Thoracic aorta (tissue), 2 donors: ENCODE measurements at regions not wholly inside any gene's neighbourhood (a gene's known extent, or its start where the extent isn't known, plus 50 kb on each side); places are given as distances from the start of the nearest gene placed in this dataset.

Experiments used
- ATAC-seq: fragments of 150-250 bp; one replicate; pipeline ENCODE4 v1.8.0; 2017; ENCODE audit warnings: low read depth; ENCODE audit not compliant: insufficient number of reproducible peaks, low FRiP score
- DNase-seq: peaks from one replicate; pipeline ENCODE4 v3.0.0-alpha.2; 2020; ENCODE audit warnings: low spot score
- H3K27ac ChIP-seq, 2 donors: fragments of 200-600 bp; sonication (generic); 1 replicate in 1 of 2; 2 replicates in 1 of 2; pipeline ENCODE4 v1.5.1; 2016; ENCODE audit warnings: mild to moderate bottlenecking in 2 of 2, moderate library complexity in 2 of 2
- H3K27me3 ChIP-seq: fragments of 200-600 bp; sonication (generic); replicated peaks from 2 replicates; pipeline ENCODE4 v1.6.0; 2016; ENCODE audit warnings: mild to moderate bottlenecking; ENCODE audit not compliant: insufficient read depth
- H3K36me3 ChIP-seq: fragments of 200-600 bp; sonication (generic); one replicate; pipeline ENCODE4 v1.5.1; 2016
- H3K4me1 ChIP-seq, 2 donors: fragments of 200-600 bp; sonication (generic); 1 replicate in 1 of 2; 2 replicates in 1 of 2; pipeline versions ENCODE4 v1.5.1 to v1.6.0; 2016; ENCODE audit warnings: low read depth in 2 of 2, mild to moderate bottlenecking in 1 of 2; ENCODE audit not compliant: control insufficient read depth in 1 of 2
- H3K4me3 ChIP-seq: fragments of 200-600 bp; sonication (generic); 2 replicates; pipeline ENCODE4 v1.5.1; 2016; ENCODE audit warnings: mild to moderate bottlenecking
- H3K9me3 ChIP-seq: fragments of 200-600 bp; sonication (generic); 2 replicates; pipeline ENCODE4 v1.5.1; 2016
- TF ChIP-seq, protein P1 (sequence below): fragments of 200-600 bp; sonication (generic); IDR thresholded peaks from one replicate; pipeline ENCODE4 v1.5.1; 2019; ENCODE audit warnings: antibody characterized with exemption

- Histone ChIP-seq H3K4me1 (no peaks in the 10 kb centered on the region), H3K9me3 (no peaks in the 10 kb centered on the region), H3K36me3 (no peaks in the 10 kb centered on the region), H3K27ac (no peak overlapping the region), H3K4me3 (no peak overlapping the region), H3K27me3 (no peaks in the 10 kb centered on the region)
- TF ChIP-seq, protein P1, sequence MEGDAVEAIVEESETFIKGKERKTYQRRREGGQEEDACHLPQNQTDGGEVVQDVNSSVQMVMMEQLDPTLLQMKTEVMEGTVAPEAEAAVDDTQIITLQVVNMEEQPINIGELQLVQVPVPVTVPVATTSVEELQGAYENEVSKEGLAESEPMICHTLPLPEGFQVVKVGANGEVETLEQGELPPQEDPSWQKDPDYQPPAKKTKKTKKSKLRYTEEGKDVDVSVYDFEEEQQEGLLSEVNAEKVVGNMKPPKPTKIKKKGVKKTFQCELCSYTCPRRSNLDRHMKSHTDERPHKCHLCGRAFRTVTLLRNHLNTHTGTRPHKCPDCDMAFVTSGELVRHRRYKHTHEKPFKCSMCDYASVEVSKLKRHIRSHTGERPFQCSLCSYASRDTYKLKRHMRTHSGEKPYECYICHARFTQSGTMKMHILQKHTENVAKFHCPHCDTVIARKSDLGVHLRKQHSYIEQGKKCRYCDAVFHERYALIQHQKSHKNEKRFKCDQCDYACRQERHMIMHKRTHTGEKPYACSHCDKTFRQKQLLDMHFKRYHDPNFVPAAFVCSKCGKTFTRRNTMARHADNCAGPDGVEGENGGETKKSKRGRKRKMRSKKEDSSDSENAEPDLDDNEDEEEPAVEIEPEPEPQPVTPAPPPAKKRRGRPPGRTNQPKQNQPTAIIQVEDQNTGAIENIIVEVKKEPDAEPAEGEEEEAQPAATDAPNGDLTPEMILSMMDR: no peak
- DNase-seq (no peak), ATAC-seq (no peak)
These were observed 222.3 kb downstream of the KIF20B start for GRCh38 chr10:89923661-89924060.

GRCh38 chr10:89924261-89924660, 222.9 kb downstream of the KIF20B start:
- Histone ChIP-seq H3K27me3 (no peaks in the 10 kb centered on the region), H3K4me1 (no peaks in the 10 kb centered on the region), H3K36me3 (no peaks in the 10 kb centered on the region), H3K9me3 (no peaks in the 10 kb centered on the region), H3K27ac (no peak overlapping the region), H3K4me3 (no peak overlapping the region)
- DNase-seq (no peak), ATAC-seq (no peak)
- TF ChIP-seq, protein P1: no peak

GRCh38 chr10:89926736-89927135, 225.3 kb downstream of the KIF20B start:
- H3K36me3 ChIP-seq: no peaks in the 10 kb centered on the region
- TF ChIP-seq, protein P1: no peak
- no peaks in the 10 kb centered on the region for H3K27me3 ChIP-seq

GRCh38 chr10:89929282-89930026, 228.1 kb downstream of the KIF20B start:
- no peaks in the 10 kb centered on the region for H3K9me3 ChIP-seq
- no peak overlapping the region for H3K27ac ChIP-seq
- no peaks in the 10 kb centered on the region for H3K27me3 ChIP-seq
- DNase-seq (no peak), ATAC-seq (no peak)
- H3K4me1 ChIP-seq: no peaks in the 10 kb centered on the region
- TF ChIP-seq, protein P1: no peak
- H3K36me3 ChIP-seq: no peaks in the 10 kb centered on the region
- H3K4me3 ChIP-seq: no peak overlapping the region

More at GRCh38 chr10:89926736-89927135, 225.3 kb downstream of the KIF20B start:
- Histone ChIP-seq H3K4me1 (no peaks in the 10 kb centered on the region), H3K4me3 (no peak overlapping the region), H3K9me3 (no peaks in the 10 kb centered on the region), H3K27ac (no peak overlapping the region)
- DNase-seq (no peak), ATAC-seq (no peak)

- Histone ChIP-seq H3K27ac (no peak overlapping the region), H3K4me3 (no peak overlapping the region), H3K36me3 (no peaks in the 10 kb centered on the region), H3K27me3 (no peaks in the 10 kb centered on the region), H3K9me3 (no peaks in the 10 kb centered on the region), H3K4me1 (peaks cover 0 to 16% of the 10 kb centered on the region in 2 donors)
- ATAC-seq (no peak), DNase-seq (no peak)
- TF ChIP-seq, protein P1: no peak
These were observed 236.1 kb downstream of the KIF20B start for GRCh38 chr10:89937494-89937893.
